SK-N-SH (cell line): ENCODE measurements at regions not wholly inside any gene's neighbourhood (a gene's known extent, or its start where the extent isn't known, plus 50 kb on each side); places are given as distances from the start of the nearest gene placed in this dataset.

Source experiments
- CTCF ChIA-PET: fragments of 300-600, 350-600 bp; formaldehyde crosslinking; extraction: SDS; loops from one replicate; lab custom pipeline; 2021; lab: Yijun Ruan, JAX
- POLR2A ChIA-PET: fragments of 350-600 bp; sonication (Branson Sonifier 250); formaldehyde crosslinking; extraction: SDS; loops from one replicate; lab custom pipeline; 2020; ENCODE audit warnings: antibody characterized with exemption, inconsistent platforms; lab: Yijun Ruan, JAX
- DNase-seq: peaks from one replicate; pipeline ENCODE4 v3.0.0; 2012
- H2AFZ ChIP-seq: fragments of 200-600 bp; sonication (generic); 2 replicates; pipeline ENCODE4 v1.8.1; 2016; ENCODE audit warnings: antibody characterized with exemption, mild to moderate bottlenecking, low read depth
- H3F3A ChIP-seq: fragments of 200-600 bp; sonication (generic); replicated peaks from 2 replicates; pipeline ENCODE3; 2016; ENCODE audit warnings: antibody characterized with exemption, mild to moderate bottlenecking; ENCODE audit not compliant: insufficient read depth
- H3K27ac ChIP-seq, 2 experiments: fragments of 200-500 bp in 1 of 2; fragments of 200-600 bp in 1 of 2; sonication (Bioruptor generic) in 1 of 2; sonication (generic), shearing (Covaris generic) in 1 of 2; 2 replicates each; pipeline versions ENCODE4 v1.5.1 to v1.6.1; 2014 to 2016; ENCODE audit warnings: low read depth in 2 of 2, inconsistent platforms in 1 of 2, low read length in 1 of 2, mild to moderate bottlenecking in 1 of 2, mixed read lengths in 1 of 2
- H3K27me3 ChIP-seq: fragments of 200-600 bp; sonication (generic), shearing (Covaris generic); 2 replicates; pipeline ENCODE4 v1.6.1; 2016; ENCODE audit warnings: mixed run types; ENCODE audit not compliant: insufficient read depth
- H3K36me3 ChIP-seq, 2 experiments: fragments of 200-500 bp in 1 of 2; fragments of 200-600 bp in 1 of 2; sonication (Bioruptor generic) in 1 of 2; sonication (generic) in 1 of 2; replicated peaks in 1 of 2; 2 replicates each; pipeline versions ENCODE3 to v1.5.1; 2014 to 2016; ENCODE audit warnings: low read length in 1 of 2, mild to moderate bottlenecking in 1 of 2; ENCODE audit not compliant: insufficient read depth in 2 of 2, control insufficient read depth in 1 of 2
- H3K4me1 ChIP-seq, 2 experiments: fragments of 200-500 bp in 1 of 2; fragments of 200-600 bp in 1 of 2; sonication (Bioruptor generic) in 1 of 2; sonication (generic), shearing (Covaris generic) in 1 of 2; 2 replicates each; pipeline versions ENCODE4 v1.5.1 to v1.6.1; 2014 to 2016; ENCODE audit warnings: low read depth in 1 of 2, low read length in 1 of 2, mixed run types in 1 of 2; ENCODE audit not compliant: insufficient read depth in 2 of 2, control insufficient read depth in 1 of 2
- H3K4me2 ChIP-seq: fragments of 200-600 bp; sonication (generic), shearing (Covaris generic); 2 replicates; pipeline ENCODE4 v1.6.1; 2017; ENCODE audit warnings: mixed run types
- H3K4me3 ChIP-seq, 2 experiments: fragments of 200-500 bp in 1 of 2; fragments of 200-600 bp in 1 of 2; sonication (Bioruptor generic) in 1 of 2; sonication (generic), shearing (Covaris generic) in 1 of 2; 2 replicates each; pipeline versions ENCODE4 v1.5.1 to v1.8.1; 2014 to 2016; ENCODE audit warnings: low read depth in 2 of 2, inconsistent platforms in 1 of 2, low read length in 1 of 2, mild to moderate bottlenecking in 1 of 2, mixed read lengths in 1 of 2, moderate library complexity in 1 of 2
- H3K79me2 ChIP-seq: fragments of 200-600 bp; sonication (generic); 2 replicates; pipeline ENCODE4 v1.8.1; 2017; ENCODE audit warnings: mild to moderate bottlenecking; ENCODE audit not compliant: insufficient read depth
- H3K9ac ChIP-seq: fragments of 200-600 bp; sonication (generic); 2 replicates; pipeline ENCODE4 v1.6.1; 2017; ENCODE audit warnings: mixed run types
- H3K9me2 ChIP-seq: fragments of 200-600 bp; sonication (generic); 2 replicates; pipeline ENCODE4 v1.6.1; 2017; ENCODE audit warnings: mixed run types
- H3K9me3 ChIP-seq: fragments of 200-600 bp; sonication (generic); 2 replicates; pipeline ENCODE4 v1.6.1; 2017; ENCODE audit warnings: mixed run types, mild to moderate bottlenecking, moderate library complexity
- H4K20me1 ChIP-seq: fragments of 200-600 bp; sonication (generic); 2 replicates; pipeline ENCODE4 v1.6.1; 2017; ENCODE audit warnings: mild to moderate bottlenecking, mixed run types; ENCODE audit not compliant: insufficient read depth
- CHD2 ChIP-seq: fragments of 150-350 bp; IDR thresholded peaks from 2 replicates; pipeline ENCODE4 v1.6.1; 2018; ENCODE audit warnings: low read length; ENCODE audit not compliant: partially characterized antibody
- ELF1 ChIP-seq: IDR thresholded peaks from 2 replicates; pipeline ENCODE4 v1.4.0; 2012
- GATA2 ChIP-seq: sonication (generic); formaldehyde crosslinking; IDR thresholded peaks from 2 replicates; pipeline ENCODE4 v1.5.0; 2020; ENCODE audit warnings: mild to moderate bottlenecking, missing genetic modification reagents
- JUND ChIP-seq: IDR thresholded peaks from 2 replicates; pipeline ENCODE4 v1.4.0; 2012
- MAX ChIP-seq: IDR thresholded peaks from 2 replicates; pipeline ENCODE4 v1.4.0; 2012; ENCODE audit warnings: low read depth
- MEF2A ChIP-seq: IDR thresholded peaks from 2 replicates; pipeline ENCODE4 v1.4.0; 2012; ENCODE audit warnings: low read depth, borderline replicate concordance
- NFIC ChIP-seq: IDR thresholded peaks from 2 replicates; pipeline ENCODE4 v1.4.0; 2012; ENCODE audit warnings: borderline replicate concordance
- NRF1 ChIP-seq: IDR thresholded peaks from 2 replicates; pipeline ENCODE4 v1.6.1; 2012; ENCODE audit warnings: low read depth, mild to moderate bottlenecking, low read length
- RAD21 ChIP-seq: IDR thresholded peaks from 2 replicates; pipeline ENCODE4 v1.6.1; 2012; ENCODE audit warnings: mild to moderate bottlenecking, low read length
- RFX5 ChIP-seq: IDR thresholded peaks from 2 replicates; pipeline ENCODE4 v1.6.1; 2012; ENCODE audit warnings: mild to moderate bottlenecking, improper control_type of control experiment, low read length
- SMC3 ChIP-seq: IDR thresholded peaks from 2 replicates; pipeline ENCODE4 v1.6.1; 2012; ENCODE audit warnings: low read depth, low read length, improper control_type of control experiment
- TAF1 ChIP-seq: IDR thresholded peaks from 2 replicates; pipeline ENCODE4 v1.6.1; 2012; ENCODE audit warnings: low read depth, mild to moderate bottlenecking, low read length, moderate library complexity, borderline replicate concordance
- TCF12 ChIP-seq: IDR thresholded peaks from 2 replicates; pipeline ENCODE4 v1.4.0; 2012
- TEAD4 ChIP-seq: IDR thresholded peaks from 2 replicates; pipeline ENCODE4 v1.4.0; 2012; ENCODE audit warnings: mild to moderate bottlenecking, borderline replicate concordance; ENCODE audit not compliant: insufficient read depth
- YY1 ChIP-seq: IDR thresholded peaks from 2 replicates; pipeline ENCODE4 v1.4.0; 2012; ENCODE audit warnings: low read depth, mild to moderate bottlenecking
- WGBS: methylation state at CpG from one replicate; pipeline ENCODE4 v1.1.6; 2017; ENCODE audit warnings: low lambda C conversion rate; 5-methylcytosine and 5-hydroxymethylcytosine counted together
- TF ChIP-seq, protein P1 (sequence below): IDR thresholded peaks from 2 replicates; pipeline ENCODE4 v1.6.1; 2012; ENCODE audit warnings: mild to moderate bottlenecking, low read depth, low read length, moderate library complexity
- TF ChIP-seq, protein P2 (sequence below): fragments of 150-350 bp; IDR thresholded peaks from 2 replicates; pipeline ENCODE4 v1.6.1; 2016; ENCODE audit warnings: mild to moderate bottlenecking, low read depth, low read length

DNA sequence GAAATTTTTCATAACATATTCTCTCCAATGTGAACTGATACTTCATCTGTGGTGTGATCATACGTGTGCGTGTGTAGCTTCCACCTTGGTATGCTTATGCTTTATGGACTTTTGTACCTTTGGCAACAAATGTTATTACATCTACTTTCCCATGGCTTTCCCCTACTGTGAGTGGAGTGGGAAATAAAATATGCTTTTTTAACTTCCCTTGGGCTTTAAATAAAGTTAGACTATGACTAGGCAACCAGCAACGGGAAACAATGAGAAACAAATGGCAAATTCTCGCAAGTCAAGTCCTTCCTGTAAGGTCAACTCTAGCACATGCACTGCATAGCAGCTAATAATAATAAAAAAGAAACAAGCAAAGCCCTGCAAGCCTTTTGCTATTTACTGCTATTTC, 205.0 kb upstream of the PDE5A start:
- ChIA-PET POLR2A (no interaction called here), CTCF (interaction anchor here (0.5 kb wide), 1 partner anchor 206 kb away, joined by 3 read pairs; no protein-coding TSS in a partner anchor)
- no peaks in the 10 kb centered on the region for H4K20me1 ChIP-seq
- no peak overlapping the region for H3K9ac ChIP-seq
- H3K4me3 ChIP-seq, result no peak overlapping the region
- no peaks in the 10 kb centered on the region for H3F3A ChIP-seq
- no peaks in the 10 kb centered on the region for H3K27me3 ChIP-seq
- TF ChIP-seq GATA2 (CRISPR knock-in tag), result no peak
- no peak for TF ChIP-seq SMC3
- no peak for TF ChIP-seq CHD2
- TF ChIP-seq, protein P1, sequence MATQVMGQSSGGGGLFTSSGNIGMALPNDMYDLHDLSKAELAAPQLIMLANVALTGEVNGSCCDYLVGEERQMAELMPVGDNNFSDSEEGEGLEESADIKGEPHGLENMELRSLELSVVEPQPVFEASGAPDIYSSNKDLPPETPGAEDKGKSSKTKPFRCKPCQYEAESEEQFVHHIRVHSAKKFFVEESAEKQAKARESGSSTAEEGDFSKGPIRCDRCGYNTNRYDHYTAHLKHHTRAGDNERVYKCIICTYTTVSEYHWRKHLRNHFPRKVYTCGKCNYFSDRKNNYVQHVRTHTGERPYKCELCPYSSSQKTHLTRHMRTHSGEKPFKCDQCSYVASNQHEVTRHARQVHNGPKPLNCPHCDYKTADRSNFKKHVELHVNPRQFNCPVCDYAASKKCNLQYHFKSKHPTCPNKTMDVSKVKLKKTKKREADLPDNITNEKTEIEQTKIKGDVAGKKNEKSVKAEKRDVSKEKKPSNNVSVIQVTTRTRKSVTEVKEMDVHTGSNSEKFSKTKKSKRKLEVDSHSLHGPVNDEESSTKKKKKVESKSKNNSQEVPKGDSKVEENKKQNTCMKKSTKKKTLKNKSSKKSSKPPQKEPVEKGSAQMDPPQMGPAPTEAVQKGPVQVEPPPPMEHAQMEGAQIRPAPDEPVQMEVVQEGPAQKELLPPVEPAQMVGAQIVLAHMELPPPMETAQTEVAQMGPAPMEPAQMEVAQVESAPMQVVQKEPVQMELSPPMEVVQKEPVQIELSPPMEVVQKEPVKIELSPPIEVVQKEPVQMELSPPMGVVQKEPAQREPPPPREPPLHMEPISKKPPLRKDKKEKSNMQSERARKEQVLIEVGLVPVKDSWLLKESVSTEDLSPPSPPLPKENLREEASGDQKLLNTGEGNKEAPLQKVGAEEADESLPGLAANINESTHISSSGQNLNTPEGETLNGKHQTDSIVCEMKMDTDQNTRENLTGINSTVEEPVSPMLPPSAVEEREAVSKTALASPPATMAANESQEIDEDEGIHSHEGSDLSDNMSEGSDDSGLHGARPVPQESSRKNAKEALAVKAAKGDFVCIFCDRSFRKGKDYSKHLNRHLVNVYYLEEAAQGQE, result no peak
- no peak for TF ChIP-seq MAX
- no peak for TF ChIP-seq ELF1
- TF ChIP-seq NRF1, result no peak
- TF ChIP-seq YY1, result no peak
- no peak for TF ChIP-seq TEAD4
- no peak for TF ChIP-seq TAF1
- TF ChIP-seq, protein P2, sequence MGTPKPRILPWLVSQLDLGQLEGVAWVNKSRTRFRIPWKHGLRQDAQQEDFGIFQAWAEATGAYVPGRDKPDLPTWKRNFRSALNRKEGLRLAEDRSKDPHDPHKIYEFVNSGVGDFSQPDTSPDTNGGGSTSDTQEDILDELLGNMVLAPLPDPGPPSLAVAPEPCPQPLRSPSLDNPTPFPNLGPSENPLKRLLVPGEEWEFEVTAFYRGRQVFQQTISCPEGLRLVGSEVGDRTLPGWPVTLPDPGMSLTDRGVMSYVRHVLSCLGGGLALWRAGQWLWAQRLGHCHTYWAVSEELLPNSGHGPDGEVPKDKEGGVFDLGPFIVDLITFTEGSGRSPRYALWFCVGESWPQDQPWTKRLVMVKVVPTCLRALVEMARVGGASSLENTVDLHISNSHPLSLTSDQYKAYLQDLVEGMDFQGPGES, result no peak
- no peak for TF ChIP-seq MEF2A
- no peak for TF ChIP-seq RAD21
- no peak for TF ChIP-seq TCF12
- no peak for TF ChIP-seq JUND
- TF ChIP-seq NFIC, result no peak
- no peak for TF ChIP-seq RFX5
- no peaks in the 10 kb centered on the region for H3K4me1 ChIP-seq
- H3K9me3 ChIP-seq, result no peaks in the 10 kb centered on the region
- no peaks in the 10 kb centered on the region for H3K9me2 ChIP-seq
- no peak overlapping the region for H2AFZ ChIP-seq
- no peaks in the 10 kb centered on the region for H3K36me3 ChIP-seq
- WGBS, result 76% methylated on average over 4 of the region's 4 CpGs
- no peak overlapping the region for H3K27ac ChIP-seq
- no peaks in the 10 kb centered on the region for H3K79me2 ChIP-seq
- no peak for DNase-seq
- H3K4me2 ChIP-seq, result no peak overlapping the region
